Left hindlimb (tissue), 1 donor: ENCODE measurements at regions not wholly inside any gene's neighbourhood (a gene's known extent, or its start where the extent isn't known, plus 50 kb on each side); places are given as distances from the start of the nearest gene placed in this dataset.
"Not testable (repeated sequence)": the region's sequence is repeated elsewhere in the genome, so short reads cannot be mapped to it uniquely, and the experiment has no call there.

Source experiments
- DNase-seq: peaks from one replicate; pipeline ENCODE4 v3.0.0-alpha.2; 2018

DNA sequence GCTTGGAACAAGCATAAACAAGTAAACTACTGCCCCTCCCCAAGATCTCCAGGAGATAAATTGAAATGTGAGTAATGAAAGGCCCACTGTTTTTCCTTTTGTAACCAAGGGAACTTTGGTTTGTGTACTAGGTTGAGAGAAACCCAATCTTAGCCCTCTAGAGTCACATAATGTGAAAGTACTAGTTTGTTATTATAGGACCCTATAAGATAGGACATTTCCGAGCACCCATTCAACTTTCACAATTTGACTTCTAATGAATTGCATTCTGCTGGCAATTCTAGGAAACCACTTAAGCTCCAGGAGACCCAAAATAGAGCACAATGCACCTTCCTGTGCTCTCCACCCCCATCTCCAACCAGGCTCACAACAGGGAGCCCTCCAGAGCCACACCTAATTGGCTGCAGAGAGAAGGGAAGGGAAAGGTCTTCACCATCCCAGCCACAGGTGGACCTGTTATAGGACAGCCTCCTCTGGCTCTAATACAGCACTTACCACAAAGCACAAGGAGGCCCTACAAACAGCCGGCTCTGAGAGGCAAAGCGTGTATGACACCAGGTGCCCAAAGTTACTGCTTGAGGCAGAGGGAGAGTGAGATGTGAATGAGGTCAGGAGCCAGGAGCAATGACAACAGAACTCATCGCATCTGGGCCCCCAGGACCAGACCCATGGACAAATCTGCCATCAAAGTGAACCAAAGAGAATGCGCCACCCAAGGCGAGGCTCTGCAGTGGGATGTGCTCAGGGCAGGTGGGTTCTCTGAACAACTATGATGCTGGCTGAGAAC is 163.3 kb upstream of the NTF3 start:
- DNase-seq = no peak

DNA sequence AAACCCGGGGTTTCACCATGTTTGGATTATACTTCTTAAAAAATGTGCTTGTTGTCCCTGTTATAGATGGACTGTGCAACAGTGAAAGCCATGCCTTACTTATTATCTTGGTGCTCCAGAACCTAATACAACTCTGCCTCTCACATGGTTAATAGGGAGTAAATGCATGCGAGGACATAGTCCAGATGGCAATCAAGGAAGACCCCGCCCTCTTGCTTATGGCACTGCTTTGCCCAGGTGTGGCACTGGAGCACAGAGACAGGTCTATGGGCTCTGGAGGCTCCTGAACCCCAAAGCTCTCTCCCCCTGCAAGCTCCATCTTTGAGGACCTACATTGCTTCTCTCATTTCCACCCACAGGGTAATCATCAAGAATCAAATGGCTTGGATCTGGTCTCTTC is 162.1 kb upstream of the NTF3 start:
- DNase-seq = no peak

DNA sequence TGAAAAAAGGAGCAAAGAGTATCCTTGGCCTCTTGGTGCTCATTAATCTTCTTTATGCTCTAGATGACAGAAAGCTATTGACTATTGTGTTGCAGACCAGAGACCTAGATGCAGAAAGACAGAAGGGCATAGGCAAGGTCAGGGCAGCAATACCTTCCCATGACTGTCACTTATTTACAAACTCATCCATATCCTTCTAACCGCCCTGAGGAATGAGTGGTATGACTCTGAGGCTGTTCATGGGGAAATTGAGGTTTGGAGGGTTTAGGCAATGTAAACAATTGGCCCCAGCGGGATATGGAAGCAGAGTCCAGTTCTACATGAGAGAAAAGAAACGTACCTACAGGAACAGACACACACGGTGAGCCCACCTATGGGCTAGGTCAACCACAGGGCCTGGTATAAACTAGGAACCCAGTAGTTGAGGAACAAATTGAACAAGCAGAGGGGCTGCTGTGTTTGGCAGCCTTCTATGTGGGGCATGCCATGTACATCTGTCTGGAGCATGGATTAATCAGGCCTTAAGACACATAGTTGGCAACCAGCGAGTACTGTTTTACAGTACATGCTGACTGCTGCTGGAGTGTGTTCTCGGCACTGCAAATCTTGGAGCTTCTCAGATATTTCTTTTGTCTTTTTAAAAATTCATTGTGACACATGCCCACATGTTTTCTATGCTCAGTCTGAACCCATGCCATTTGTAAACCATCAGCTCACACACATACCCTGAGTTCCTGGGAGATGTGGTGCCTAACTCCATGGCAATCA is 159.7 kb upstream of the NTF3 start:
- DNase-seq = no peak

DNA sequence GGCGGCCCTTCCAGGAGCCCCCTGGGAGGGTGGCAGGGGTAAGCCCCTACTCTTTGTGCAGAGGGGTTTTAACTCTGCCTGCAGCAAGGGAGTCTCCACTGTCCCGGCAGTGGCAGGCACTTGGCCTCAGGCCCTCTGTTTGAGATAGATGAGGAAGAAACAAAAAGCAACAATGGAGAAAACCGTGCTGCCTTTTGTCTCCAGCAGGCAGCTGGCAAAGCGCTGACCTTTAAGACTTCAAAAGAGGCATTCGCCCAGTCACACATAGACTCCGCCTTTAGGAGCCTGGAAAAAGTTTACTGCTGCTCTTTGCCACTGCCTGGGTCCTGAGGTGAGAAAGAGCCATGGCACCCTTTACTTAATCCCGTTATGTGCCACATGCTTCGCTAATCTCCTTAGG is 158.2 kb upstream of the NTF3 start:
- DNase-seq = no peak

DNA sequence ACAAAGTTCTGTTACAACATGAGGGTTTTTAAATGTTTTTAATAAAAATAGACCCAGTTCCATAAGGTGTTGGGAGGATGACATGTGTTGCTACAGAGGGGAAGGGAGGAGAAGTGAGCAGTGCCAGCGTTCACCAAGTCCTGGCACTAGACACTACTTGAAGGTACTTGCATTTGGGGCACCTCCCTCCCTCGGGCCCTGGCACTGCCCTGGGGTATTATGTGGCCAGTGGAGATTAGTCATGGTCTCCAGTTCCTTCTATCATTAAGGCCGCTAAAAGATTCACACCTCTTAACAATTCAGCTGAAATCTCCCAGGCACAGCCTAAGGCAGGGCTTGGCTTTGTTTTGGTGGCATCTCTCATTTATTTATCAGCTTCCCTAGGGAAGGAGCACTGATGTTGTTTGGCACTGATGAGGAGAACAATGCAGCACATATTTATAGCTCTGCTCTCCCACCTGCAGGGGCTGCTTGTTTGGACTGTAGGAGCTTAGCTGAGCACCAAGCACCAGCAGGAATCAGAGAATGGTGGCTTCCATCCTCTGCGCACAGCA is 155.5 kb upstream of the NTF3 start:
- DNase-seq = no peak

DNA sequence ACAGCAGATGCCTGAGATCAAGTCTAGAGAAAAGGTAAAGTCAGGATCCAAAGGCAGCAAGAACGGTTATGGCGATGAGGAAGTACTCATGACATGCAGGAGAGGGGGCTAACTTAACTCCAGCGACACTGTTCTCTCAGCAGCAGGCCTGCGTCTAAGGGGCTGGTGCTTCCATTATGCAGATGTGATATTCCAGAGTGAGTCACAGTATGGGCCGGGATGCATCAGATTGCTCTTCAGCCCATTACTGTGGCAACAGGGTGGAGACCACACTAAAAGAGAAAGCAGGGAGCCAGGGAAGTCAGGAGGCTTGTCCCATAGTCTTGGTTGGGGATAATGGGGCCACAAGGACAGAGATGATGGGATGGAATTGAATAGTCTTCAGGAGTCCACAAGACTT is 151.8 kb upstream of the NTF3 start:
- no peak for DNase-seq

DNA sequence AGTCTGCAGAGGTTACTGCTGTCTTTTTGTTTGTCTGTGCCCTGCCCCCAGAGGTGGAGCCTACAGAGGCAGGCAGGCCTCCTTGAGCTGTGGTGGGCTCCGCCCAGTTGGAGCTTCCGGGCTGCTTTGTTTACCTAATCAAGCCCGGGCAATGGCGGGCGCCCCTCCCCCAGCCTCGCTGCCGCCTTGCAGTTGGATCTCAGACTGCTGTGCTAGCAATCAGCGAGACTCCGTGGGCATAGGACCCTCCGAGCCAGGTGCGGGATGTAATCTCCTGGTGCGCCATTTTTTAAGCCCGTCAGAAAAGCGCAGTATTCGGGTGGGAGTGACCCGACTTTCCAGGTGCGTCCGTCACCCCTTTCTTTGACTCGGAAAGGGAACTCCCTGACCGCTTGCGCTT is 141.5 kb upstream of the NTF3 start:
- not testable (repeated sequence) for DNase-seq

DNA sequence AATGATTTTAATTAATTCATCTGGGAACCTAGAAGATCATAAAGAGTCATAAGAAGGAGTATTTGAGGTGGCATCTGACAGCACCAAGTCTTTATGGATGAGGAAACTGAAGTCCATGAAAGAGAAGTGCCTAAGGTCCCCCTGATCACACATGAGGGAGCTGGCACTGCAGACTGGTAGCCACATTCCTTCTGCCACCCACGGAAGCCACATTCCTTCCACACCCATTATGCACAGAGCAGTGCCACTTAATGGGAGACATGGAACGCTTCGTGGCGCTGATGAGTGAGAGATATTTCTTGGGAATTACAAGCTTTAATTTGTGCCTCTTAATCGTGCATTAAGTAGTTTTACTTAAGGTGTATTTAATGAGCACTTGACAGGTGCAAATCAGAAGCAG is 139.3 kb upstream of the NTF3 start:
- no peak for DNase-seq

DNA sequence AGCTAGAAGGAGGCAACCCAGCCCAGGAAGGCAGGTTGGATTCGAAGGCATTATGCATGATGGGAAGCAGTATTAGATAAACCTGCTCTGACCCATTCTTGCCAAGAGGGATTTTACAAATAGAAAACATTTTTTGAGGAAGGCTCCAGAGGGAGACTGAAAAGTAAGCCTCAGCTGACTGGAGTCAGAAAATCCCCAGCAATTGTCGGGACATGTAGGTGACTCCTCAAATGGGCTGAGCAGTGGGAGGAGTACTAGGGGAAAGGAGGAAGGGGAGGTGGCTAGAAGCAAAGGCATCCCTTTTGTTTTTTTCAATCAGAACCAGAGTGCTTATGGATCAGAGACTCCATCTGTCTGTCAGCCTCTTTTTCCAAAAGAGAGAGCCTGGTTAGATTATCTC is 138.1 kb upstream of the NTF3 start:
- no peak for DNase-seq

DNA sequence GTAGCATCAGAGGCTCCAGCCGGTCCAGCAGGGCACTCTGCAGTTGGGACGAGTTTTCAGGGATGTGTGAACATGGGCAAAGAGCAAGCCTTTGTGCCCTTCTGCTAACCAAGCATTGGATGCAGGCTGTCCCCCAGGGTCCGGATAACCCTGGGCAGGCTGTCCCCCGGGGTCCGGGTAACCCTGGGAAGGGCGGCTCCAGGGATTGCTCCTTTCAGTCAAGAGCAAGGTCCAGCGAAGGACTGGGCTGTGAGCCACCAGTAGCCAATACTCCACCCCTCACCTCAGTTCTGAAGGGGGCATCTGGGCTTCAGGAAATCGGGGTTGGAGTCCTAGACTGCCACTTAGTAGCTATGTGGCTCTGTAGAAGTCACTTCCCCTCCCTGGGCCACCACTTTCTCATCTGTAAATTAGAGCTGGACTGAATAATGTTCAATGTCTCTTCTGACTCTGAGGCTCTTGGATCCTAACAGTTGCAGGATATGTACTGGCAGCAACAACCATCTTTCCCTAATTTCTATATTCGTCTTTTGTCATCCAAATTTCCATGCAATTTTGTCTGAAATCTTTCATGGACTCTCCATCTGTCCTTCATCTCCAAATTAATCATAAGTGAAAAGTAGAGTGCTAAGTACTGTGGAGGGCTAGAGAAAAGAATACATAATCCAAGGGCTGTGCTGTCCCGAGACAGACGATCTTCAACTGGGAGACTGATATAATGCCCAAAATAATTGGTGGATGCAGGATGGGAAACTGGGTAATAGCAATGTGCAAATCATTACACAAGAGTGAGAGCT is 137.4 kb upstream of the NTF3 start:
- DNase-seq = no peak

DNA sequence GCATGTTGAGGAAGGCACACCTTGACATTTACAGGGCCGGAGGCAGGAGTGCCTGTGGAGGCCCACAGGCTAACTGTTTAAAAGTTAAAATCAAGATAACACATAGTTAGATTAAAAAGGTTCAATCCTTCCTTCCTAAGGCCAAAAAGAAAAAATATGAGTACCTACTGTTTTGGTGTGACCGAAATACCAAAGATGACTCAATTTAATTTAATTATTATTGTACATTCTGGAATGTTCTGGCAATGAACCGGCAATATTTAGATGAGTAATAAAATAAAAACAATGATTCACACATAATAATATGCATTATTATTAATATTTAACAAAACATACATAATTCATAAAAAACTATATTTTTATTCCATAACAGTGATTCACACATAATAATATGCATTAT is 136.8 kb upstream of the NTF3 start:
- DNase-seq = no peak

DNA sequence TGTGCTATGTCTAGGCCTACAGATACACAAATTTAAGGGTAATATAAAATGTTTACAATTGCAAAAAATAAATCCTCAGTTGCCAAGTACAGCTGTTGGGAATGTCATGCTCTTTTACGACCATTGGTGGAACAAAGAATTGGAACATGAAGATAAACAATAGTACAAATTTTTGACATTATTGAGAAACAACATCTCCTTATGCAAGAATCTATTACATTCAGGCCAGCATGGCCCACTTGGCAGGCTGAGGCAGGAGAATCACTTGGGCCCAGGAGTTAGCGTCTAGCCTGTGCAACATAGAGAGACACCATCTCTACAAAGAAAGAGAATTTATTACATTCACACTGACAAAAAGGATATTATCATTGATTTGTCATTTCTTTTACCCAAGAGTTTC is 135.9 kb upstream of the NTF3 start:
- no peak for DNase-seq

DNA sequence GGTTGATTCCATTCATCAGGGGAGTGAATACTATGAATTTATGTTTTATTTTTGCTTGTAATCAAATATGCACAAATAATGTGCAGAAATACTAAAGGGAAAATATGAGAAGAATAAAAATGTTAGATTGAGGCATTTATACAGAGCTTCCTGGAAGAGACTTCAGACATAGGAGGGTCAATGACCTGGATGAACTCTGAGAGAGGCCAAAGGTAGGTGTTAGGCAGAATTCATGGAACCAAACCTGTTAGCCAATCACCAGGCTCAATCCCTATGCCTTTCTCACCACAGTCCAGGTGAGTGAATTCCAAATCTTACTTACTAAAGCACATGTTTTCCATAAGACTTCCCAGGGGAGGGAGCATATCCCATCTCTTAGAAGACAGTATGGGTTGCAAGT is 130.4 kb upstream of the NTF3 start:
- DNase-seq = no peak

DNA sequence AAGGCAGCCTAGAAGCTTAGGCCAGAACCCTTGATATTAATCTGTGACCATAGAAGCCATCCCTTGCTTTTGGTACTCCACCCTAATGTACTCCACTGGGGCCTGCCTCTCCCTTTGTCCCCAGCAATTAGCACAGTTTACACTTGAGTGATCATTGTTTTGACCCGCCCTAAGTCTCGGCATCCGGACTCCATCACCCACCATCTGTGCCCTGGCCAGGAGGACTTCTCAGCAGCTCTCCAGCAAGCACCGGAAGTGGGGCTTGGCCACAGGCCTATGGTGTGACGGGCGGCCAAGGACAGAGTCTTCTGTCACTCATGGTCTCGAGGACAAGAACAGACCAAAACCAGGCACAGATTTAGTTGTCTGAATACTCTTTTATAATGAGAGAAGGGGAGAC is 126.5 kb upstream of the NTF3 start:
- DNase-seq = no peak

DNA sequence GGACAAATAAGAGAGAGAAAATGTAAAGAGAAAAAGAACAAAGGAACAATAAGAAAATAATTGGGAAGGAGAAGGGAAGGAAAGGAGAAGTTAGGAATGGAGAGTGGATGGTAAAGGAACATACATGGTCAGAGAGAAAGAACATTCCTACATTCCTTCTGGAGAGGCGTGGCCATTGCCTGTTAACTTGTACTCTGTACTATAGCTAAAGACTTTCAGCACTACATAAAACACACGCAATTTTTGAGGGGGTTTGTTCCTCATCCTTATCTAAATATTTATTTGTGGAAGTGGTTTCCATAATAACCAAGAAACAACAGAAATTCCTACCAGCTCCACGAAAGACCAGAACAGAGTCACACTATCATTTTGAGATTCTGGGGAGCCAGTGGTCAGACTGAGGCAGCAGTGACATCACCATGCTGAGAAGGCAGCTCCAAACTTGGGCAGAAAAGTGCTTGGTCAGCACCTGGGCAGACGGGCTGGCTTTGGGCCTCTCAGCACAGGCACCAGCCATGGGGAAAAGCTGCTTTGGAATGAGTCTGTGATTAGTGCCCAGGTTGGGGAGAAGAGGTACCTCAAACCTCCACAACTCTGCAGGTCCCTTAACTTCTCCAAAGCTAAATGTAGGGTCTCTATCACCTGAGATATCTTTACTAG is 125.9 kb upstream of the NTF3 start:
- no peak for DNase-seq

DNA sequence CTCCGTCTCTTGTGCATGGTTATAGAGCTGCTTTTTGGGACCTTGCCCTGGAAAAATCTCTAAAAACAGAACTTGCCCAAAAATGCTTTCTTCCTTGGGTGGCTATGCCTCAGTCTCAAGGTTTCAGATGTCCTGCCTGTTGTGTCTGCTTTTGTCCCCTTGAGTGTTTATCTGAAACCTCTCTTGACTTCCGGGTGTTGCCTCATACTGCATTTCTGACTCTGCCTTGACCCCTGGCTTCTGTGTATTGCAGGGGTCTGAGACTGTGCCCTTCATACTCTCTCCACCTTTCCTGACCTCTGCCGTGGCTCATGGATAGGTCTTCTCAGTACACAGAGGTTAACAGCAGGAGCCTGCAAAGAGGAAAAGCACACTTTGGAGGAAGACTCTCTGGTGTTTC is 124.8 kb upstream of the NTF3 start:
- no peak for DNase-seq

DNA sequence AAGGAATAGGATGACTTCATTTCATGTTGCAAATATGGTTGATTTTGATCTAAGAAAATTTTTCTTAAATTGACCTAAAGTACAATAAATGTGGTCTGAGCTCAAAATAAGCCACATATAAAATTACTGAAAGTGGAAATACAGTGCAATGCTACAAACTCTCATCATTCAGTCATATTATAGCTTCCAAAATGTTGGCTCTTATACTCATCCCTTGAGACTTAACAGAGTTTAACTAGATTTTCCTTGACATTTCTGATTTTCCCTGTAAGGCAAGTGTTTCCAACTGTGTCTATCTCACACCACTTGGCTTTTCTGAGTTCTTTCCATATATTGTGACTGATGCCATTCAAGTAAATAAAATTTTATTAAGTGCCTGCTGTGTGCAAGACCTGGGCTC is 123.7 kb upstream of the NTF3 start:
- no peak for DNase-seq

DNA sequence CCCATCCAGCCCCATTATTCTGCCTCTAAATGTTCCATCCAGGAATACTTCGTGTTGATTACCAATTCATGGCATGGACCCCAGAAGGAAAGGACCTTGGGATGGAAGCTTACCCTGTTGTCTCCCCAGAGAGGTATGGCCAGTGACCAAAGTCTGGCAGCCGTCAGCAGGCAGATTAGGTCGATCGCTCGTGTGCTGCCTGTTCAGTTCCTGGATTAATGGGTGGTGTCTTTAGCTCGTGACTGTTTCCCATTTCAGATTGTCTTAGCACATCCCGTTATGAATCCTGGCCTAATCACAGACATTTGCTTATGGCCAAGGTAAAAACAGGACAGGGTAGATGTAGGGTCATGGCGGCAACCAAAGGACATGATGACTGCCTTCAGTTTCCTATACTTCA is 122.9 kb upstream of the NTF3 start:
- DNase-seq = no peak

DNA sequence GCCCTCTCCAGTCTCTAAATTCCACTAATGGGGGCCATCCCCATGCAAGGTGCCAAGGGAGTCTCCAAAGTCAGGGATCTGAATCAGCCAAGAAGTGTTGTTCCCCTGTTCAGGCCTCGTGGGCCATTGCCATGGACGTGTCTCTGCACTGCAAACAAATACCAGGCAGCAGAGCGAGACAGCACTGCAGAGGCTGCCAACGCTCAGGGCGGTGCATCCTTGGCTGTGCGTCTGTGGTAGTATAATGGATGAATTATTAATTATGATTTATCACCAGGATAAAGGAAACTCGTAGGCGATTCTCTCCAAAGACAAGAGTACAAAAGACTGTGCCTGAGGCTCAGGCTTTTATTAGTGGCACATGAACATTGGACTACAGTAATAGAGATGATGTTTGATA is 122.3 kb upstream of the NTF3 start:
- peak; percentile 40 for DNase-seq

DNA sequence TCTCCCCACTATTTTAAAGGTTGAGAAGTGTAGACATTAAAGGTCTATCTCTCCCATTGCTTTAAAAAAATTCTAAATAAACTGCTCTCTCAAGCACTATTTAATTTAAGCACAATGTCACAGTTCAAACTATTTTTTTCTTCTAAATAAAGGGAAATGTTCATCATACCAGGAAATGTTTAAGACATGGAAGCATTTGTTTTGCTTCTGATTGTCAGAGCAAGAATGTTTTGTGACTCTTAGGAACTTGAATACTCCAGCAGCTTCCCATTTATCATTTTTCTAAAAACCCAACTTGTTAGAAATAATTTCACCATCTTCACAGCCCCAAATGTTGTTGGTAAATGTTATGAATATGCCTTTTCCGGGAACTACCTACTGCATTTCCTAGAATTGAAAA is 121.8 kb upstream of the NTF3 start:
- DNase-seq = no peak

DNA sequence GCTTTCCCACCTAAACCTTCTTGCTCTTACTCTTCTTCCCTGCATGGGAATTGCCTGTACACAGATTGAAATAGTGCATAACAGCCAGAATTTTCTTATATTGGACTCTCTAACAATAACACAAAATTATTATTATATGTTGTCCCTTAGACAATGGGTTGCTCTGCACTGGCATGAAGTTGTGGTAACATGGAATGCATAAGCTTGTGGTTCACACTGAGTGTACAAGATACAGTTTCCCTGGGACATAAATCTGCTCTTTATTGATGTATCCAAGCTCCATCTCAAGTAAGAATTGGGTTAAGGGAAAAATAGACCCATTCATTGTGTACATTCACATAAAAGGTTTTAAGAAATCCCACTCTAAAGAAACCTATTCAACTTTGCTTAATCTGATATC is 114.4 kb upstream of the NTF3 start:
- DNase-seq = no peak

DNA sequence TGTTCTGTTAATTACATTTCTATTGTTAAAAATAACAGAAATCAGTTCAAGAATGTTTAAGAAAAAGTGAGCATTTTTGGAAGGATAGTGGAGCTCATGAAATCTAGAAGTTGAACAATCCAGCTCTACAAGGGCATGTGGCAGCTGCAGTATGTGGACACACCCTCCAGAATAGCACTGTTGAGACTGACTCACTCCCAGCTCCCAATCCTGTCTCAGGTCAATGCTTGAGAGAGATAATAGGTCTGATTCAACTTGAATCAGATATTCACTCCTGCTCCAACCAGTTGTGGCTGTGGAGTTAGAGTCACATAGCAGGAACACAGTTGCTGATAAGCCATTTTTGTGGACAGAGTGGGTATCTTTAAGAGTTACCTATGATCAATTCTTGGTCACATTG is 113.0 kb upstream of the NTF3 start:
- DNase-seq = no peak
